ENCODE measurements at regions not wholly inside any gene's neighbourhood (a gene's known extent, or its start where the extent isn't known, plus 50 kb on each side); places are given as distances from the start of the nearest gene placed in this dataset.
"Not testable (repeated sequence)": the region's sequence is repeated elsewhere in the genome, so short reads cannot be mapped to it uniquely, and the experiment has no call there.

- POLR2A ChIA-PET: not testable (repeated sequence)
These were observed 290.9 kb upstream of the PROK2 start for GRCh38 chr3:72075848-72076247.

GRCh38 chr3:72071624-72072023, 286.7 kb upstream of the PROK2 start:
- Histone ChIP-seq H3K9me3 (replicated peaks; ENCODE audit: control insufficient read depth, insufficient read depth, low read length) (no peaks in the 10 kb centered on the region), H3K79me2 (ENCODE audit: control insufficient read depth, insufficient read depth, low read length) (no peaks in the 10 kb centered on the region), H2AFZ (ENCODE audit: low read depth, low read length) (no peak overlapping the region), H3K9ac (replicated peaks; ENCODE audit: extremely low read depth, insufficient read depth, low read length) (no peak overlapping the region), H3K36me3 (ENCODE audit: control insufficient read depth in 2 of 2, extremely low read depth in 1 of 2, insufficient read depth in 2 of 2, low read length in 2 of 2) (no peaks in the 10 kb centered on the region), H3K4me2 (ENCODE audit: insufficient read depth, low read length) (no peak overlapping the region), H4K20me1 (replicated peaks; ENCODE audit: control insufficient read depth, extremely low read depth, insufficient read depth, low read length) (no peaks in the 10 kb centered on the region), H3K4me1 (ENCODE audit: control insufficient read depth, extremely low read depth, insufficient read depth, low read length) (no peaks in the 10 kb centered on the region), H3K9me1 (replicated peaks; ENCODE audit: control insufficient read depth, extremely low read depth, insufficient read depth, low read length) (no peaks in the 10 kb centered on the region), H3K27me3 (ENCODE audit: control insufficient read depth in 2 of 2, insufficient read depth in 2 of 2, low read length in 2 of 2) (peaks cover 0 to 2% of the 10 kb centered on the region in 2 experiments), H3K27ac (ENCODE audit: insufficient read depth, low read depth, low read length) (no peak overlapping the region), H3K4me3 (replicated peaks in 1 of 3; ENCODE audit: insufficient read depth in 1 of 3, low read depth in 1 of 3, low read length in 3 of 3) (no peak overlapping the region)
- TF ChIP-seq FOS (IDR thresholded peaks at IDR 0.05; ENCODE audit: borderline replicate concordance, insufficient read depth, low read length) (no peak), MYC (IDR thresholded peaks at IDR 0.05; ENCODE audit: low read depth, low read length) (no peak), MAX (IDR thresholded peaks at IDR 0.05; ENCODE audit: insufficient read depth, insufficient read length) (no peak), JUN (IDR thresholded peaks at IDR 0.05; ENCODE audit: borderline replicate concordance, insufficient read depth, insufficient read length, low read depth) (no peak), POLR2AphosphoS5 (IDR thresholded peaks at IDR 0.05; ENCODE audit: insufficient read depth, low read depth, low read length) (no peak), CTCF (IDR thresholded peaks at IDR 0.05; ENCODE audit: extremely low read depth in 1 of 2, insufficient read depth in 1 of 2, low read depth in 1 of 2, low read length in 2 of 2) (no peak), POLR2A (IDR thresholded peaks at IDR 0.05; ENCODE audit: low read depth, low read length) (no peak)
- no TSS peak for BruUV-seq (replicated peaks)
- ChIA-PET POLR2A (no interaction called here), CTCF (interaction anchor here (1.1 kb wide), 1 partner anchor 8 kb away, joined by 3 read pairs; no protein-coding TSS in a partner anchor)
- no peak for DNase-seq (ENCODE audit: low read depth, low spot score)
- no peak for FAIRE-seq
- dilution Hi-C loops (cut with MboI; ENCODE audit: extremely low pct_ligation_motif_present, low sequenced_read_pairs): no loop called here
- intact Hi-C loops (cut with micrococcal nuclease): no loop called here

More at GRCh38 chr3:72075848-72076247, 290.9 kb upstream of the PROK2 start:
- H3K27ac ChIP-seq (ENCODE audit: insufficient read depth, low read depth, low read length); H3K4me3 ChIP-seq (replicated peaks in 1 of 3; ENCODE audit: insufficient read depth in 1 of 3, low read depth in 1 of 3, low read length in 3 of 3); H3K4me1 ChIP-seq (ENCODE audit: control insufficient read depth, extremely low read depth, insufficient read depth, low read length); dilution Hi-C loops (cut with MboI; ENCODE audit: extremely low pct_ligation_motif_present, low sequenced_read_pairs); H3K9ac ChIP-seq (replicated peaks; ENCODE audit: extremely low read depth, insufficient read depth, low read length); H3K4me2 ChIP-seq (ENCODE audit: insufficient read depth, low read length); H3K36me3 ChIP-seq (ENCODE audit: control insufficient read depth in 2 of 2, extremely low read depth in 1 of 2, insufficient read depth in 2 of 2, low read length in 2 of 2); H3K9me1 ChIP-seq (replicated peaks; ENCODE audit: control insufficient read depth, extremely low read depth, insufficient read depth, low read length); BruUV-seq (replicated peaks); H4K20me1 ChIP-seq (replicated peaks; ENCODE audit: control insufficient read depth, extremely low read depth, insufficient read depth, low read length); intact Hi-C loops (cut with micrococcal nuclease); FAIRE-seq; H3K79me2 ChIP-seq (ENCODE audit: control insufficient read depth, insufficient read depth, low read length); DNase-seq (ENCODE audit: low read depth, low spot score); H3K9me3 ChIP-seq (replicated peaks; ENCODE audit: control insufficient read depth, insufficient read depth, low read length); CTCF ChIA-PET; H3K27me3 ChIP-seq (ENCODE audit: control insufficient read depth in 2 of 2, insufficient read depth in 2 of 2, low read length in 2 of 2); H2AFZ ChIP-seq (ENCODE audit: low read depth, low read length): not testable (repeated sequence)

All from endothelial cell of umbilical vein (primary cell).